HCT116 (cell line): ENCODE measurements at regions not wholly inside any gene's neighbourhood (a gene's known extent, or its start where the extent isn't known, plus 50 kb on each side); places are given as distances from the start of the nearest gene placed in this dataset.

Experiments used
- ATAC-seq: fragments of 200-7000 bp; cut with Tn5 transposase; 2 replicates; pipeline ENCODE4 v1.9.1; 2020; ENCODE audit warnings: mild to moderate bottlenecking, moderate library complexity
- BruUV-seq: library from RNA; stranded (reverse); fragments of 400-500 nt; replicated peaks from 2 replicates; lab custom pipeline; 2021; lab: Mats Ljungman, UMichigan
- CTCF ChIA-PET: fragments of 300-600 bp; sonication (Branson Sonifier 250); formaldehyde crosslinking; loops from one replicate; lab custom pipeline; 2021; ENCODE audit warnings: antibody characterized with exemption; lab: Charles Lee
- POLR2A ChIA-PET: fragments of 300-600, 350-600 bp; sonication (Branson Sonifier 250); formaldehyde crosslinking; loops from one replicate; lab custom pipeline; 2021; ENCODE audit warnings: antibody characterized with exemption; lab: Charles Lee
- RAD21 ChIA-PET, 2 experiments: fragments of 300-600 bp; sonication (Branson Sonifier 250); formaldehyde crosslinking; loops; one replicate each; lab custom pipeline; 2023; ENCODE audit warnings: low total read pairs in 2 of 2; ENCODE audit not compliant: uncharacterized antibody in 2 of 2, unreplicated experiment in 2 of 2, low non-redundant PET in 1 of 2; lab: Charles Lee
- DNase-seq: peaks from one replicate; pipeline ENCODE4 v3.0.0-alpha.2; 2010; ENCODE audit warnings: low read depth, low spot score
- H2AFZ ChIP-seq: fragments of 200-600 bp; shearing (Covaris generic), sonication (generic); 2 replicates; pipeline ENCODE4 v1.6.1; 2017; ENCODE audit warnings: low read depth, mixed run types, mixed read lengths, antibody characterized with exemption, low read length; ENCODE audit not compliant: poor library complexity, severe bottlenecking
- H3K27ac ChIP-seq: 2 replicates; pipeline ENCODE4 v1.5.1; 2012; ENCODE audit warnings: low read depth, low read length
- H3K27me3 ChIP-seq: fragments of 200-600 bp; sonication (generic); 2 replicates; pipeline ENCODE4 v1.6.1; 2016; ENCODE audit warnings: mixed run types, low read length, mixed read lengths; ENCODE audit not compliant: insufficient read depth
- H3K36me3 ChIP-seq, 2 experiments: fragments of 200-500 bp in 1 of 2; fragments of 200-600 bp in 1 of 2; sonication (Bioruptor generic) in 1 of 2; sonication (generic) in 1 of 2; 2 replicates each; pipeline versions ENCODE4 v1.5.1 to v1.6.1; 2014 to 2016; ENCODE audit warnings: low read length in 2 of 2, inconsistent platforms in 1 of 2, mixed read lengths in 1 of 2, mixed run types in 1 of 2; ENCODE audit not compliant: insufficient read depth in 2 of 2, control insufficient read depth in 1 of 2
- H3K4me1 ChIP-seq, 2 experiments: fragments of 200-600 bp in 1 of 2; sonication (generic) in 1 of 2; 2 replicates each; pipeline versions ENCODE4 v1.5.1 to v1.6.1; 2012 to 2017; ENCODE audit warnings: low read length in 2 of 2, inconsistent platforms in 1 of 2, mild to moderate bottlenecking in 1 of 2, mixed read lengths in 1 of 2, mixed run types in 1 of 2, moderate library complexity in 1 of 2; ENCODE audit not compliant: insufficient read depth in 2 of 2, control insufficient read depth in 1 of 2
- H3K4me2 ChIP-seq: fragments of 200-600 bp; sonication (generic); 2 replicates; pipeline ENCODE4 v1.6.1; 2017; ENCODE audit warnings: mixed run types, low read length, mixed read lengths
- H3K4me3 ChIP-seq, 2 experiments: fragments of 200-600 bp in 1 of 2; sonication (generic) in 1 of 2; replicated peaks in 1 of 2; 2 replicates each; pipeline ENCODE4 v1.5.1; 2011 to 2016; ENCODE audit warnings: low read length in 2 of 2, control low read depth in 1 of 2, low read depth in 1 of 2, mild to moderate bottlenecking in 1 of 2, mixed read lengths in 1 of 2, mixed run types in 1 of 2
- H3K79me2 ChIP-seq: fragments of 200-600 bp; sonication (generic); 2 replicates; pipeline ENCODE4 v1.6.1; 2017; ENCODE audit warnings: mild to moderate bottlenecking, mixed run types, low read length, moderate library complexity, mixed read lengths; ENCODE audit not compliant: insufficient read depth
- H3K9ac ChIP-seq: fragments of 200-600 bp; sonication (generic); 2 replicates; pipeline ENCODE4 v1.6.1; 2016; ENCODE audit warnings: low read length, mixed read lengths
- H3K9me2 ChIP-seq: fragments of 200-600 bp; sonication (generic), shearing (Covaris generic); 2 replicates; pipeline ENCODE4 v1.6.1; 2017; ENCODE audit warnings: mixed run types, mild to moderate bottlenecking, moderate library complexity; ENCODE audit not compliant: insufficient read depth
- H3K9me3 ChIP-seq, 2 experiments: fragments of 200-500 bp in 1 of 2; fragments of 200-600 bp in 1 of 2; sonication (Bioruptor generic) in 1 of 2; sonication (generic) in 1 of 2; 2 replicates each; pipeline ENCODE4 v1.6.1; 2014 to 2017; ENCODE audit warnings: low read length in 2 of 2, mixed read lengths in 2 of 2, inconsistent platforms in 1 of 2, low read depth in 1 of 2, mild to moderate bottlenecking in 1 of 2, mixed run types in 1 of 2, moderate library complexity in 1 of 2; ENCODE audit not compliant: control insufficient read depth in 1 of 2, insufficient read depth in 1 of 2
- H4K20me1 ChIP-seq: fragments of 200-600 bp; sonication (generic), shearing (Covaris generic); 2 replicates; pipeline ENCODE4 v1.6.1; 2017; ENCODE audit warnings: mixed run types, mild to moderate bottlenecking, moderate library complexity; ENCODE audit not compliant: insufficient read depth
- ATF3 ChIP-seq: IDR thresholded peaks from 2 replicates; pipeline ENCODE4 v1.6.1; 2012
- CEBPB ChIP-seq: IDR thresholded peaks from 2 replicates; pipeline ENCODE4 v1.6.1; 2012; ENCODE audit warnings: low read depth
- CTCF ChIP-seq, 3 experiments: fragments of 200-600 bp in 1 of 3; sonication (generic) in 1 of 3; IDR thresholded peaks in 2 of 3; conservative IDR thresholded peaks in 1 of 3; 2 replicates each; pipeline ENCODE4 v1.5.1; 2012 to 2017; ENCODE audit warnings: low read depth in 2 of 3, low read length in 2 of 3, antibody characterized with exemption in 1 of 3, borderline replicate concordance in 1 of 3, control low read depth in 1 of 3, mild to moderate bottlenecking in 1 of 3, mixed read lengths in 1 of 3, mixed run types in 1 of 3, moderate library complexity in 1 of 3; ENCODE audit not compliant: insufficient read depth in 1 of 3
- ELF1 ChIP-seq: IDR thresholded peaks from 2 replicates; pipeline ENCODE4 v1.6.1; 2012; ENCODE audit warnings: low read depth, borderline replicate concordance
- EZH2phosphoT487 ChIP-seq: fragments of 200-600 bp; IDR thresholded peaks from 2 replicates; pipeline ENCODE4 v1.6.1; 2018; ENCODE audit warnings: antibody characterized with exemption, borderline replicate concordance
- FOSL1 ChIP-seq: IDR thresholded peaks from 2 replicates; pipeline ENCODE4 v1.6.1; 2012; ENCODE audit warnings: low read depth
- JUND ChIP-seq: IDR thresholded peaks from 2 replicates; pipeline ENCODE4 v1.6.1; 2012
- POLR2A ChIP-seq: IDR thresholded peaks from 2 replicates; pipeline ENCODE4 v1.7.0; 2011; ENCODE audit warnings: borderline replicate concordance; ENCODE audit not compliant: insufficient read depth, insufficient read length; ENCODE audit errors: extremely low read depth
- REST ChIP-seq: IDR thresholded peaks from 2 replicates; pipeline ENCODE4 v1.6.1; 2012; ENCODE audit warnings: low read depth
- SIN3A ChIP-seq: IDR thresholded peaks from 2 replicates; pipeline ENCODE4 v1.6.1; 2012; ENCODE audit warnings: low read depth
- SP1 ChIP-seq: IDR thresholded peaks from 2 replicates; pipeline ENCODE4 v1.6.1; 2012; ENCODE audit warnings: low read depth
- SRF ChIP-seq: IDR thresholded peaks from 2 replicates; pipeline ENCODE4 v1.6.1; 2012; ENCODE audit warnings: low read depth
- intact Hi-C: fragments of 100-400 bp; cut with micrococcal nuclease; formaldehyde crosslinking; loops from 2 replicates; pipeline ENCODE4 v1.10.0; 2022

- ChIA-PET POLR2A (no interaction called here), RAD21 (no interaction called here)
- Histone ChIP-seq H3K4me2 (no peak overlapping the region), H3K9me2 (no peaks in the 10 kb centered on the region), H3K36me3 (no peaks in the 10 kb centered on the region), H3K4me1 (peaks cover 0 to 5% of the 10 kb centered on the region in 2 experiments; a peak in 1 of 4 replicates), H2AFZ (no peak overlapping the region), H3K9ac (no peak overlapping the region), H3K27me3 (no peaks in the 10 kb centered on the region), H3K9me3 (no peaks in the 10 kb centered on the region), H3K4me3 (no peak overlapping the region), H4K20me1 (no peaks in the 10 kb centered on the region)
- no peak for DNase-seq
- BruUV-seq: no TSS peak
- intact Hi-C loops: no loop called here
- TF ChIP-seq SP1: no peak
- no peak for TF ChIP-seq SRF
- TF ChIP-seq JUND: no peak
- no peak for TF ChIP-seq EZH2phosphoT487
- TF ChIP-seq ELF1: no peak
- TF ChIP-seq, all 23 proteins: peak for 0
- Histone ChIP-seq H3K79me2 (no peaks in the 10 kb centered on the region), H3K27ac (no peak overlapping the region)
- CTCF ChIA-PET: no interaction called here
- ATAC-seq: no peak
Observed at GRCh38 chr11:19635332-19635731, 77.3 kb upstream of the NAV2 start.

- DNase-seq (no peak), ATAC-seq (no peak)
- Histone ChIP-seq H3K27me3 (no peaks in the 10 kb centered on the region), H3K9me3 (no peaks in the 10 kb centered on the region), H3K4me2 (no peak overlapping the region), H3K4me1 (peaks cover 0 to 5% of the 10 kb centered on the region in 2 experiments; a peak in 1 of 4 replicates), H3K9me2 (no peaks in the 10 kb centered on the region), H2AFZ (no peak overlapping the region), H3K79me2 (no peaks in the 10 kb centered on the region), H3K36me3 (no peaks in the 10 kb centered on the region), H4K20me1 (no peaks in the 10 kb centered on the region), H3K27ac (no peak overlapping the region), H3K4me3 (no peak overlapping the region), H3K9ac (no peak overlapping the region)
- intact Hi-C loops: no loop called here
- TF ChIP-seq EZH2phosphoT487 (no peak), POLR2A (no peak), REST (no peak), JUND (no peak), CTCF (IDR thresholded peaks at IDR 0.05 in 2 of 3, conservative IDR thresholded peaks at IDR 0.05 in 1 of 3; ENCODE audit: borderline replicate concordance in 1 of 3, insufficient read depth in 1 of 3, low read depth in 2 of 3, low read length in 2 of 3) (no peak), FOSL1 (no peak), ATF3 (no peak), SIN3A (no peak), CEBPB (no peak)
- CTCF ChIA-PET: no interaction called here
- no TSS peak for BruUV-seq
- POLR2A ChIA-PET: no interaction called here
- RAD21 ChIA-PET: no interaction called here
Observed at GRCh38 chr11:19633276-19633675, 79.4 kb upstream of the NAV2 start.
